ENCODE measurements at regions not wholly inside any gene's neighbourhood (a gene's known extent, or its start where the extent isn't known, plus 50 kb on each side); places are given as distances from the start of the nearest gene placed in this dataset.

- TF ChIP-seq, protein P1, sequence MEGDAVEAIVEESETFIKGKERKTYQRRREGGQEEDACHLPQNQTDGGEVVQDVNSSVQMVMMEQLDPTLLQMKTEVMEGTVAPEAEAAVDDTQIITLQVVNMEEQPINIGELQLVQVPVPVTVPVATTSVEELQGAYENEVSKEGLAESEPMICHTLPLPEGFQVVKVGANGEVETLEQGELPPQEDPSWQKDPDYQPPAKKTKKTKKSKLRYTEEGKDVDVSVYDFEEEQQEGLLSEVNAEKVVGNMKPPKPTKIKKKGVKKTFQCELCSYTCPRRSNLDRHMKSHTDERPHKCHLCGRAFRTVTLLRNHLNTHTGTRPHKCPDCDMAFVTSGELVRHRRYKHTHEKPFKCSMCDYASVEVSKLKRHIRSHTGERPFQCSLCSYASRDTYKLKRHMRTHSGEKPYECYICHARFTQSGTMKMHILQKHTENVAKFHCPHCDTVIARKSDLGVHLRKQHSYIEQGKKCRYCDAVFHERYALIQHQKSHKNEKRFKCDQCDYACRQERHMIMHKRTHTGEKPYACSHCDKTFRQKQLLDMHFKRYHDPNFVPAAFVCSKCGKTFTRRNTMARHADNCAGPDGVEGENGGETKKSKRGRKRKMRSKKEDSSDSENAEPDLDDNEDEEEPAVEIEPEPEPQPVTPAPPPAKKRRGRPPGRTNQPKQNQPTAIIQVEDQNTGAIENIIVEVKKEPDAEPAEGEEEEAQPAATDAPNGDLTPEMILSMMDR (IDR thresholded peaks at IDR 0.05), result no peak
- no peak for TF ChIP-seq POLR2A (IDR thresholded peaks at IDR 0.05)
Observed at GRCh38 chr2:146608490-146608889, 1236.3 kb upstream of the ACVR2A start.

Data from Peyer's patch (tissue), 4 donors.